Erythroblast (primary cell): ENCODE measurements at regions not wholly inside any gene's neighbourhood (a gene's known extent, or its start where the extent isn't known, plus 50 kb on each side); places are given as distances from the start of the nearest gene placed in this dataset.

Experiments used
- GATA1 ChIP-seq: IDR thresholded peaks from 2 replicates; pipeline ENCODE4 v1.6.1; 2011; ENCODE audit warnings: low read depth, mild to moderate bottlenecking, control low read depth, low read length, moderate library complexity
- POLR2A ChIP-seq: IDR thresholded peaks from 2 replicates; pipeline ENCODE4 v1.6.1; 2011; ENCODE audit warnings: mild to moderate bottlenecking, low read length

DNA sequence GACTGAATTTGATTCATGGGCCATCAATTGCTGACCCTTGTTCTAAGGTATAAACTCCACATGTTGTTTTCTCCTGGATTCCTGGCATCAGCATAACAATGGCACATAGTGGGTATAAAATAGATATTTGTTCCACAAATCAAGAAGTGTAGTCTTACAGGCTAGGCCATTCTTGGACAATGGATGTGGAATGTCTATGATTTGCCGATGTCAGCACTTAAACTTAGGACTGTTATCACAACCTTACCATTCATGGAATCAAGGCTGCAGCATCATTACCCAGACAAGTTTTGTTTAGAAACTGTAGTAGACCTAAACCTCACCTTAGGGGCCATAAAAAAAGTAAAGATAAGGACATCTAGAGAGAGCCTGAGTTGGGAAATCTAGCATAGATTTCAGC, 680.0 kb downstream of the BRINP1 start:
- no peak for TF ChIP-seq POLR2A
- no peak for TF ChIP-seq GATA1
